ENCODE measurements at regions not wholly inside any gene's neighbourhood (a gene's known extent, or its start where the extent isn't known, plus 50 kb on each side); places are given as distances from the start of the nearest gene placed in this dataset.

DNA sequence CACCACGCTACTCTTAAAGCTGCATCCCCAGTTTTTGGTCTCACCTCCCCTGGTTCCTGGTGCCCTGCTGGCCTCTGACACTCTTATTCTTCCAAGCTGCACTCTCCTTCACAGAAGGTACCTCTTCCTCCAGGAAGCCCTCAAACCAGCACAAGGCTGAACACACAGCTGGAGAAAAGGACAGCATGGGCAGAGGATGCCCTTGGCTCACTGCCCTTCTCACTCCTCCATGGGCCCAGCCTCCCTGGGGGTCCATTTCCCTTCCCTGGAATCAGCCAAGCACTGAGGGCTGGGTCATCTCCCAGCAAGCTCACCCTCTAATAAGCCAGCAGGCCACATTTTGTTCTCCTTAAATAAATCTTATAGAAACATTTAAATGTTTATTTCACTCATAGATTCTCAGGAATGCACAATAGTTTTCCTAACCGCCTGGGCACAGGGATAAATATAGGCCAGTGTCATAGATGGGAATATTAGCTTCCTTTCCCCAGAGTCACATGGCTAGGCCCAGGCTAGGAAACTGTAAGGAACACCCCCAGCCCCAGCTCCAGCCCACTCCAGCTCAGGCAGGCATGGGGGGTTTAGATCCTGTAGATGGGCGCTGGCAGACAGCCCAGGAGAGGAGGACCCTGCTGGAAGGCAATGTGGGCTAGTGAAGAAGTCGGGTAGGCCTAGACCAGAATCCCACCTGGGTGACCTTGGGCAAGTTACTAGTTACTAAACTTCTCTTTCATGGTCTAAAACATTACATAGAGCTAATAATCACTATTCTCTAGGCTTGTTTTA lies 51.5 kb downstream of the IRAG1 start:
- no peak overlapping the region for H3K4me3 ChIP-seq (ENCODE audit: low read depth, low read length)
- DNase-seq (ENCODE audit: low read depth), result no peak
- TF ChIP-seq, protein P1, sequence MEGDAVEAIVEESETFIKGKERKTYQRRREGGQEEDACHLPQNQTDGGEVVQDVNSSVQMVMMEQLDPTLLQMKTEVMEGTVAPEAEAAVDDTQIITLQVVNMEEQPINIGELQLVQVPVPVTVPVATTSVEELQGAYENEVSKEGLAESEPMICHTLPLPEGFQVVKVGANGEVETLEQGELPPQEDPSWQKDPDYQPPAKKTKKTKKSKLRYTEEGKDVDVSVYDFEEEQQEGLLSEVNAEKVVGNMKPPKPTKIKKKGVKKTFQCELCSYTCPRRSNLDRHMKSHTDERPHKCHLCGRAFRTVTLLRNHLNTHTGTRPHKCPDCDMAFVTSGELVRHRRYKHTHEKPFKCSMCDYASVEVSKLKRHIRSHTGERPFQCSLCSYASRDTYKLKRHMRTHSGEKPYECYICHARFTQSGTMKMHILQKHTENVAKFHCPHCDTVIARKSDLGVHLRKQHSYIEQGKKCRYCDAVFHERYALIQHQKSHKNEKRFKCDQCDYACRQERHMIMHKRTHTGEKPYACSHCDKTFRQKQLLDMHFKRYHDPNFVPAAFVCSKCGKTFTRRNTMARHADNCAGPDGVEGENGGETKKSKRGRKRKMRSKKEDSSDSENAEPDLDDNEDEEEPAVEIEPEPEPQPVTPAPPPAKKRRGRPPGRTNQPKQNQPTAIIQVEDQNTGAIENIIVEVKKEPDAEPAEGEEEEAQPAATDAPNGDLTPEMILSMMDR (IDR thresholded peaks at IDR 0.05; ENCODE audit: insufficient read depth, low read length), result no peak

DNA sequence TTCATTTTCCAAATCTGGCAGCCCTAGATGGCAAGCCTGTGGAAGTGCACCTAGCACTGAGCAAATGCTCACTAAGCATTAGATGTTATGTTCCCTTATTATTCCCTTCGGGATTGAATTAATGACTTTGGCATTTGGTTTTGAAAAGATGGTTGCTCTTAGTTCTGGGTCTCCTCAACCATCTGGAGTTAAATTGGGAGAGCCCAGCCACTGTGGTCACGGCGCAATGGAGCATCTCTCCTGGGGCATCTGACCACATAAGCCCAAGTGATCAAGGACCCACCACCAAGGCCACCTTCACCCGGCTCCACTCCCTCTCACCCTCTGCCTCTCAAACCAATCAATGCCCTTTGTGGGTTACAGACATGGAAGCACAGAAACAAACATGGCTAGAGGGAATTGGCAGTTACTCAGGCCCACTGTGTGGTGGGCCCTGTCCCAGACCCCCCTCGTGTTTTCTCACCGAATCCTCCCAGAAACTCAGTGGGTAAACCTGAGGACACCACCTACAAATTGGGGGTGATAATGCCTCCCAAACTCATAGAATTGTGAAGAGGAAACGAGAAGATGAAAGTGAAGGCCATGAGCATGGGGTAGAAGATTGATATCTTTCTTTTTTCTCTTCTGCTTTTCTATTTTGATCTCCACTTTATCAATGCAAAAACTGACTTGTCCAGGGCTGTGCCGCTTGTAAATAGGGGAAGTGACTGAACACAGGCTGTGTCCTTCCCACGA lies 52.2 kb downstream of the IRAG1 start:
- TF ChIP-seq, protein P1 (IDR thresholded peaks at IDR 0.05; ENCODE audit: insufficient read depth, low read length), result no peak
- no peak for DNase-seq (ENCODE audit: low read depth)
- no peak overlapping the region for H3K4me3 ChIP-seq (ENCODE audit: low read depth, low read length)

- TF ChIP-seq, protein P1 (IDR thresholded peaks at IDR 0.05; ENCODE audit: insufficient read depth, low read length), result no peak
- no peak overlapping the region for H3K4me3 ChIP-seq (ENCODE audit: low read depth, low read length)
- DNase-seq (ENCODE audit: low read depth), result no peak
Observed at GRCh38 chr11:10640308-10640707, 53.2 kb downstream of the IRAG1 start.

DNA sequence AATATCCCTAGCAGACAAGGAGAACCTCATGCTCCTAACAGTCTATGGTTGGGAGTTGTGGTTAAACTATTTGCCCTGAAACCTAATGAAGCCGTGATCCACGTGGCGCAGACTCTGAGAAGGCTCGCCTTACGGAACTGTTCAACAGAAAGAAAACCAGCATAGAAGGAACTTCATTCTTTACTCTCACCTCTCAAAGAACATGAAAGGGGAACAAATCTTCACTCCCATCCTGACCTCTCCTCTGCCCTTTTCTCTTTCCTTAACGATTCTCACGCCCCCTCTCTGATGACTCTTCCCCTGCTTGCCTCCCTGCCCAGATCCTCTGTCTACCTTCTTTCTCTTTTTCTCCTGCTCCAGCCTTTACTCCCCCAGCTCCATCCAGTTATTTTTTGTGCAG lies 54.2 kb downstream of the IRAG1 start:
- DNase-seq (ENCODE audit: low read depth), result no peak
- TF ChIP-seq, protein P1 (IDR thresholded peaks at IDR 0.05; ENCODE audit: insufficient read depth, low read length), result no peak
- no peak overlapping the region for H3K4me3 ChIP-seq (ENCODE audit: low read depth, low read length)

GRCh38 chr11:10638316-10638925 lies 55.1 kb downstream of the IRAG1 start:
- TF ChIP-seq, protein P1 (IDR thresholded peaks at IDR 0.05; ENCODE audit: insufficient read depth, low read length), result peak; percentile 28
- H3K4me3 ChIP-seq (ENCODE audit: low read depth, low read length), result no peak overlapping the region
- DNase-seq (ENCODE audit: low read depth), result peak; percentile 83

GRCh38 chr11:10637731-10638151 lies 55.8 kb downstream of the IRAG1 start:
- TF ChIP-seq, protein P1 (IDR thresholded peaks at IDR 0.05; ENCODE audit: insufficient read depth, low read length), result no peak
- no peak overlapping the region for H3K4me3 ChIP-seq (ENCODE audit: low read depth, low read length)
- no peak for DNase-seq (ENCODE audit: low read depth)

Data from fibroblast of the aortic adventitia (primary cell).